ENCODE measurements at regions not wholly inside any gene's neighbourhood (a gene's known extent, or its start where the extent isn't known, plus 50 kb on each side); places are given as distances from the start of the nearest gene placed in this dataset.

DNA sequence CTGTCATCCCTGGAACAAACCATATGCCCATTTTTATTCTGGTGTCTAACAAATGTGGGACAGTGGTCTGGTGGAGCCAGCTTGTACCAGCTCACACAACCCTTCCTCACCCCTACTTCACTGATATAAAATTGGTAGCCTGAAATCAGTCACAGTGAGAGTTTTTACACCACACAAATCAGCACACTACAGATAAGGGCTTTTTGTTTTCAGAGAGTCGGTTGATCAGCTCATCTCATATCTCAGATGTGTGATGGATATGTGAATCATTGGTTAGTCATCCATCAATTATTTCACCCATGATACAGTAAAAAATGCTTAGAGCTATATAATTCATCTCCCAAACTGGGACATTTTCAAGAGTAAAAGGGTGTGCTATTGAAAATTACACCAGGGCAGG, 529.2 kb downstream of the EBF1 start:
- no peak overlapping the region for H3K9ac ChIP-seq (ENCODE audit: low read length)
- no peaks in the 10 kb centered on the region for H3K4me1 ChIP-seq (ENCODE audit: insufficient read depth, low read length)
- H3K27ac ChIP-seq (ENCODE audit: low read depth, low read length) = no peak overlapping the region
- H3K36me3 ChIP-seq (ENCODE audit: insufficient read depth, low read length) = no peaks in the 10 kb centered on the region
- H3K9me3 ChIP-seq (ENCODE audit: low read length) = no peaks in the 10 kb centered on the region
- no peak overlapping the region for H3K4me3 ChIP-seq (ENCODE audit: low read depth in 1 of 2, low read length in 2 of 2)
- H3K27me3 ChIP-seq (ENCODE audit: control insufficient read depth in 1 of 2, insufficient read depth in 2 of 2, low read length in 2 of 2) = no peaks in the 10 kb centered on the region

DNA sequence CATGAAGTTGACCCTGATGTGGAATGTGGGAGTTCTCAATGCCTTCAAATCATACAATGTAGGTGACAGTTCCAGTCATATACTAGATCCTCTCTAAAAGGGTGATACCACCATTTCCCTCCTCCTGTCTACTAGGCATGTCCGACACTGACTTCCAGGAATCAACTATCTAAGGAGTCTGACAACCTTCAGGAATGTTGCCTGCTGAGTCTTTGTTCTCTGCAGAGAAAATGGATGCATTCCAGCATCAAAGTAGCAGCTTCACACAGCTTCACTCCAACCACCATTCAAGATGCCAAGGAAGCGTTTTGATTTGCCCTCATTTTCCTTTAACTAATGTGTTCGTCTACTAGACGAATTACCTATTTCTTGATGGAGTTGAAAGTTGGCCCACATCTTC, 530.2 kb downstream of the EBF1 start:
- no peak overlapping the region for H3K27ac ChIP-seq (ENCODE audit: low read depth, low read length)
- H3K9ac ChIP-seq (ENCODE audit: low read length) = no peak overlapping the region
- H3K27me3 ChIP-seq (ENCODE audit: control insufficient read depth in 1 of 2, insufficient read depth in 2 of 2, low read length in 2 of 2) = no peaks in the 10 kb centered on the region
- H3K36me3 ChIP-seq (ENCODE audit: insufficient read depth, low read length) = no peaks in the 10 kb centered on the region
- H3K9me3 ChIP-seq (ENCODE audit: low read length) = no peaks in the 10 kb centered on the region
- no peaks in the 10 kb centered on the region for H3K4me1 ChIP-seq (ENCODE audit: insufficient read depth, low read length)
- H3K4me3 ChIP-seq (ENCODE audit: low read depth in 1 of 2, low read length in 2 of 2) = no peak overlapping the region

DNA sequence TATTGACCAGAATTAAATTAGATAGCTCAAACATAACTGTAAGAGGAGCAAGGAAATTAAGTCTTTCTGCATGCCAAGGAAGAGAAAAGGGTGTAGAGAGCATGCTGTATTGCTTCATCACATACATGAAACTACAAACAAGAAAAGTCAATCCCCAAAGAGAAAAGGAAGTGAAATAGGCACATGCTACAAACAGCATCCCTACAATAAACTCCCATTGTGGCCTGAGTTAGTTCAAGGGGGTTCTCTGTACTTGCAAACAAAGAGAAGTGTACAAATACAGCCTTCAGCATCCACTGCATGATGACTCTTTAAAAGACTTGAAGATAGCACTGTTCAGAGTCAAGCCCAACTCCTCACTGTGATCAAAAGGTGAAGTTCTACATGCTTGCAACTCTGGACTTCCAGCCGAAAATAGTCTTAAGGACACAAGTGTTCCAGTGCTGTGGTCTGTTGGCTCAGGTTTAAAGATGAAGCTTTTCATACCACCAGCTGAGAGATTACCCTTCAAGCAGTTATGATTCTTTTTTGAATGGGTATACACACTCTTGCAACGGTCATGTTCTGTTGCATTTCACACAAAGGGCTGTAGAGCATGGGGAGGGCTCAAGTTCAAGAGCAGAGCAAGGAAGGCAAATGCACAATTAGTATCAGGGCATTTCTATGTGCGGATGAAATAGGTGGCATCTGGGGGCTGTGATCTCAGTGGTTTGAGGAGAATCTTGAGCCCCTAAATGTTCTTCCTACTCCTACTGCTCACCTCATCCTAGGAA, 534.5 kb downstream of the EBF1 start:
- Histone ChIP-seq H3K9me3 (ENCODE audit: low read length) (no peaks in the 10 kb centered on the region), H3K36me3 (ENCODE audit: insufficient read depth, low read length) (no peaks in the 10 kb centered on the region), H3K4me1 (ENCODE audit: insufficient read depth, low read length) (no peaks in the 10 kb centered on the region), H3K9ac (ENCODE audit: low read length) (no peak overlapping the region), H3K27me3 (ENCODE audit: control insufficient read depth in 1 of 2, insufficient read depth in 2 of 2, low read length in 2 of 2) (no peaks in the 10 kb centered on the region), H3K27ac (ENCODE audit: low read depth, low read length) (no peak overlapping the region), H3K4me3 (ENCODE audit: low read depth in 1 of 2, low read length in 2 of 2) (no peak overlapping the region)

DNA sequence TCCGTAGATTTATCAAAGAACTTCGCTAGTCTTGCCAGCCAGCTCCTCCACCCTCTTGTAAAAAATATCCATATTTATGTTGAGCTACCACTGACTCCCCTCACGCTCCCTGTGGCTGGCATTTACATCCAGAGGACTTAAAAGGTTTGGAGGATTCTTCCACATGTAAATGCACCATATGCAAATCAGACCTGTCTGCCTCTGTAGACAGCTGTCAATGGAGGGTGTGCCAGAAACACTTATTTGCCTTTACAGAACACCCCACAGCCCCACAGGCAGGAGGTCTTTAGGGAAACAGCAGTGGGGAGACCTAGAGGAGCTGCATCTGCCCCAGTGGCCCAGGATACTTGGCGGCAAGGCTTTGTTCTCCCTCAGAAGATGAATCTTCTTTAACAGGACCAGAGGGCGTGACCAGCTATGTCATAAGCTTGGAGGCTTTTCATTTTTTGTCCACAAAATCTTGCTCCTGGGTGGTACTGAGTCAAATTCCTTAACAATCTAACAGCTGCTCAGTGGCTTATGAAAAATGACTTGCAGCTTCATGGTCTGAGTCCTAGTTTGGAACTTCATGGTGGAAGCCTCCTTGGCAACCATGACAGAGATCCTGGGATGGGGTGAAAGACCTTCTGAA, 535.8 kb downstream of the EBF1 start:
- Histone ChIP-seq H3K27ac (ENCODE audit: low read depth, low read length) (no peak overlapping the region), H3K4me3 (ENCODE audit: low read depth in 1 of 2, low read length in 2 of 2) (no peak overlapping the region), H3K4me1 (ENCODE audit: insufficient read depth, low read length) (no peaks in the 10 kb centered on the region), H3K27me3 (ENCODE audit: control insufficient read depth in 1 of 2, insufficient read depth in 2 of 2, low read length in 2 of 2) (no peaks in the 10 kb centered on the region), H3K9me3 (ENCODE audit: low read length) (no peaks in the 10 kb centered on the region), H3K36me3 (ENCODE audit: insufficient read depth, low read length) (no peaks in the 10 kb centered on the region), H3K9ac (ENCODE audit: low read length) (no peak overlapping the region)

GRCh38 chr5:158561562-158562190, 538.0 kb downstream of the EBF1 start:
- Histone ChIP-seq H3K36me3 (ENCODE audit: insufficient read depth, low read length) (no peaks in the 10 kb centered on the region), H3K27me3 (ENCODE audit: control insufficient read depth in 1 of 2, insufficient read depth in 2 of 2, low read length in 2 of 2) (no peaks in the 10 kb centered on the region), H3K27ac (ENCODE audit: low read depth, low read length) (no peak overlapping the region), H3K9ac (ENCODE audit: low read length) (no peak overlapping the region), H3K9me3 (ENCODE audit: low read length) (no peaks in the 10 kb centered on the region), H3K4me1 (ENCODE audit: insufficient read depth, low read length) (no peaks in the 10 kb centered on the region), H3K4me3 (ENCODE audit: low read depth in 1 of 2, low read length in 2 of 2) (no peak overlapping the region)

DNA sequence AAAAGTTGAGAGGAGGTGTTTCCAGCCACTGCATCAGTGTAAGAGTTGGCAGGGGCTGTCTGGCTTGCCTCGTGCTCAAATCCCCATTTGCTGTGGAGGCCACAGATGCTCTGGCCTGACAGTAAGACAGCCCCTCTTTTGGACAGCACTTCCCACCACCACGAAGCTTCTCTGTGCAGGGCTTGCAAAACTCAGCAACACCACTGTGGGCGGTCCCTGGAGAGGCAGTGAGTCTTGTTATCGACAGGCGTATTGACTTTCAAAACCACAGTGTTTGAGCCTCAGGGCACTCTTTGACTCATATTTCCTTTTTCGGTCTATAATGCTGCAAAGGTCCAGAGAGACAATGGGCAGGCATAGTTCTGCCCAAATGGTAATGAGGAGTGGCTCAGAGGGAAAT, 539.5 kb downstream of the EBF1 start:
- Histone ChIP-seq H3K27ac (ENCODE audit: low read depth, low read length) (no peak overlapping the region), H3K4me3 (ENCODE audit: low read depth in 1 of 2, low read length in 2 of 2) (no peak overlapping the region), H3K9ac (ENCODE audit: low read length) (no peak overlapping the region), H3K9me3 (ENCODE audit: low read length) (no peaks in the 10 kb centered on the region), H3K36me3 (ENCODE audit: insufficient read depth, low read length) (no peaks in the 10 kb centered on the region), H3K27me3 (ENCODE audit: control insufficient read depth in 1 of 2, insufficient read depth in 2 of 2, low read length in 2 of 2) (no peaks in the 10 kb centered on the region), H3K4me1 (ENCODE audit: insufficient read depth, low read length) (no peaks in the 10 kb centered on the region)

DNA sequence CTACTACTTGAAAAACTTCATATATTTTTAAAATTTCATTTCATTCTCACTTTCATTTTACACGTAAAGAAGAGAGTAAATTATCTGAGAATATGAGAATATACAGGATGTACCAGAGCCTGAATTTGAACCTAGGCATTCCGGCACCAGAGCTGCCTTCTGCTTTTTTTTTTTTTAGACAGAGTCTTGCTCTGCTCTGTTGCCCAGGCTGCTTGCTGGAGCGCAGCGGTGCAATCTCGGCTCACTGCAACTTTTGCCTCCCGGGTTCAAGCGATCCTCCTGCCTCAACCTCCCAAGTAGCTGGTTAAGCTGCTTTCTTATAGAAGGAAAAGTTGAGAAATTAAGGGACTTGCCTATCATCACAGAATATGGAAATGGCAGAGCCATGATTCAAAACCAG, 540.1 kb downstream of the EBF1 start:
- no peaks in the 10 kb centered on the region for H3K27me3 ChIP-seq (ENCODE audit: control insufficient read depth in 1 of 2, insufficient read depth in 2 of 2, low read length in 2 of 2)
- no peak overlapping the region for H3K27ac ChIP-seq (ENCODE audit: low read depth, low read length)
- H3K9ac ChIP-seq (ENCODE audit: low read length) = no peak overlapping the region
- no peaks in the 10 kb centered on the region for H3K36me3 ChIP-seq (ENCODE audit: insufficient read depth, low read length)
- no peak overlapping the region for H3K4me3 ChIP-seq (ENCODE audit: low read depth in 1 of 2, low read length in 2 of 2)
- no peaks in the 10 kb centered on the region for H3K9me3 ChIP-seq (ENCODE audit: low read length)
- H3K4me1 ChIP-seq (ENCODE audit: insufficient read depth, low read length) = no peaks in the 10 kb centered on the region

- Histone ChIP-seq H3K4me3 (ENCODE audit: low read depth in 1 of 2, low read length in 2 of 2) (no peak overlapping the region), H3K9ac (ENCODE audit: low read length) (no peak overlapping the region), H3K9me3 (ENCODE audit: low read length) (no peaks in the 10 kb centered on the region), H3K36me3 (ENCODE audit: insufficient read depth, low read length) (no peaks in the 10 kb centered on the region), H3K4me1 (ENCODE audit: insufficient read depth, low read length) (no peaks in the 10 kb centered on the region), H3K27me3 (ENCODE audit: control insufficient read depth in 1 of 2, insufficient read depth in 2 of 2, low read length in 2 of 2) (no peaks in the 10 kb centered on the region), H3K27ac (ENCODE audit: low read depth, low read length) (no peak overlapping the region)
Measured at GRCh38 chr5:158559066-158559465, 540.6 kb downstream of the EBF1 start.

DNA sequence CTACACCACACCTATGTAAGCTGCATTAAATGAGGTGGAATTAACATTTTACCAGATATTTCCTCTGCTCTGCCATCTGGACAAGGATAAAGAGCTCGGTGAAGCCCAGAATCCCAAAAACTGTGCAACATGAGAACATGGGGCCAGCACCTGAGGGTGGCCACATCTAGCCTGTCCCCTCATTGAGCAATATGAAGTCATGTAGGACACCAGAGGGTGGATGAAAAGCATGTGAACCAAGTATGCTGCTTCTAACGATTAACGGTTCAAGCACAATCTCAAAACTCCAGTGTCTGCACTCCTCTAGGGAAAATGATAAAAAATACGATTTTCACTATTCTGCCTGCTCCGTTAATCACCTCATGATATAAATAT, 545.8 kb downstream of the EBF1 start:
- Histone ChIP-seq H3K27me3 (ENCODE audit: control insufficient read depth in 1 of 2, insufficient read depth in 2 of 2, low read length in 2 of 2) (no peaks in the 10 kb centered on the region), H3K4me1 (ENCODE audit: insufficient read depth, low read length) (no peaks in the 10 kb centered on the region), H3K9me3 (ENCODE audit: low read length) (no peaks in the 10 kb centered on the region), H3K9ac (ENCODE audit: low read length) (no peak overlapping the region), H3K4me3 (ENCODE audit: low read depth in 1 of 2, low read length in 2 of 2) (no peak overlapping the region), H3K27ac (ENCODE audit: low read depth, low read length) (no peak overlapping the region), H3K36me3 (ENCODE audit: insufficient read depth, low read length) (no peaks in the 10 kb centered on the region)

DNA sequence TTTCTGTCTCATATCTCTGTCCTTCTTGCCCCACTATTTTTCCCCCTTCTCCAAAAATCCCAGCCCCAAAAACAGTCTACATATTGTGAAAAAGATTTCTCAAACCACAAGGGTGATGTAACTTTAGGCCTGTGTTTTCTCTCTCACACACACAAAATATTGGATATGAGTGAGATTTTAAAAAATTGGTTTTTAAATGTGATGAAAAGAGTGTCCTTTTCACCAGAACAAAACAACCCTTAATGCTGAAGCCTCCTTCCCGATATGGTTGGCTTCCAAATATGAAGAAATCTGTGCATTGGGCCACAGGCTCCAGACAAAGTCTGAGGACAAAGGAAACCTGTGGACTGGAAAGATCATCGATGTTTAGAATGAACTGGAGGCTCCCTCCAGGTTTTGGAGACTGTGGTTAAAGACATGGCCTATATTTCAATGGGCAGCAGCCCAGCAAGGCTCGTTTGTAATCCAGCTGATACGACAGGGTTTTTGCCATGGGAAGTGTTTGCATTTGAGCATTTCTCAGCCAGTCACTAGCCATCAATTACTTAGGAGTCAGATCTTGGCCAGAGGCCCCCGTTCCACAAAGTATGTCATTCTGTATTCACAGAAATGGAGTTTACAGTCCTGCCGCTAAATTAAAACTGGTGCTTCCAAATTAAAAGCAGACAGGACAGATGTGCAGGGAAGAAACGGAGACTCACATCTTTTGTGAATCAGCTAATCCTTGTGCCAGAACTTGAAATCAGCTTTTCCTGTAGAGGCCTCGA, 546.3 kb downstream of the EBF1 start:
- H3K4me3 ChIP-seq (ENCODE audit: low read depth in 1 of 2, low read length in 2 of 2) = no peak overlapping the region
- H3K4me1 ChIP-seq (ENCODE audit: insufficient read depth, low read length) = no peaks in the 10 kb centered on the region
- no peak overlapping the region for H3K9ac ChIP-seq (ENCODE audit: low read length)
- H3K27me3 ChIP-seq (ENCODE audit: control insufficient read depth in 1 of 2, insufficient read depth in 2 of 2, low read length in 2 of 2) = no peaks in the 10 kb centered on the region
- H3K9me3 ChIP-seq (ENCODE audit: low read length) = no peaks in the 10 kb centered on the region
- H3K27ac ChIP-seq (ENCODE audit: low read depth, low read length) = no peak overlapping the region
- H3K36me3 ChIP-seq (ENCODE audit: insufficient read depth, low read length) = no peaks in the 10 kb centered on the region

- Histone ChIP-seq H3K27me3 (ENCODE audit: control insufficient read depth in 1 of 2, insufficient read depth in 2 of 2, low read length in 2 of 2) (no peaks in the 10 kb centered on the region), H3K27ac (ENCODE audit: low read depth, low read length) (no peak overlapping the region), H3K4me1 (ENCODE audit: insufficient read depth, low read length) (no peaks in the 10 kb centered on the region), H3K9ac (ENCODE audit: low read length) (no peak overlapping the region), H3K9me3 (ENCODE audit: low read length) (no peaks in the 10 kb centered on the region), H3K4me3 (ENCODE audit: low read depth in 1 of 2, low read length in 2 of 2) (no peak overlapping the region), H3K36me3 (ENCODE audit: insufficient read depth, low read length) (no peaks in the 10 kb centered on the region)
Measured at GRCh38 chr5:158552241-158552640, 547.5 kb downstream of the EBF1 start.

All from muscle layer of colon (tissue), 2 donors.